ENCODE measurements at regions not wholly inside any gene's neighbourhood (a gene's known extent, or its start where the extent isn't known, plus 50 kb on each side); places are given as distances from the start of the nearest gene placed in this dataset.

GRCh38 chr2:74735009-74735408 is 81.0 kb downstream of the SEMA4F start:
- no peak for FAIRE-seq

DNA sequence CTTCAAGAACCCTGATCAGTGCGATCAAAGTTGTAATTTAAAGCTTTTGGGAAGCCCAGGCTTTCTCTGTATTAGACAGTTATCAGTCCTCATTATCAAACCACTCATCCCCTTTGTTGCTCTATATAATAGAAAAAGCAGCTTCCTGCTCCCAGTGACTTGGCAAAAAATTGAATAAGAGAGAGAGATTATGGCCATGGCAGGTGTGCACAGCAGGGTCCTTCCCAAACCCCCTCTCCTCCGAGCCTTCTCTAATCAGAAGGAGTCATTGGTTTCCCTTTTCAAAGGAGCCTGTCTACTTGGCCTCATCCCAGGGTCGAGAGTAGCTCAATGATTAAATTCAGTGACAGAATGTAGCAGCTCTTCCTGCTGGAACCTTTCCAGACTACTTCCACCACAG is 81.5 kb downstream of the SEMA4F start:
- no peak for FAIRE-seq

DNA sequence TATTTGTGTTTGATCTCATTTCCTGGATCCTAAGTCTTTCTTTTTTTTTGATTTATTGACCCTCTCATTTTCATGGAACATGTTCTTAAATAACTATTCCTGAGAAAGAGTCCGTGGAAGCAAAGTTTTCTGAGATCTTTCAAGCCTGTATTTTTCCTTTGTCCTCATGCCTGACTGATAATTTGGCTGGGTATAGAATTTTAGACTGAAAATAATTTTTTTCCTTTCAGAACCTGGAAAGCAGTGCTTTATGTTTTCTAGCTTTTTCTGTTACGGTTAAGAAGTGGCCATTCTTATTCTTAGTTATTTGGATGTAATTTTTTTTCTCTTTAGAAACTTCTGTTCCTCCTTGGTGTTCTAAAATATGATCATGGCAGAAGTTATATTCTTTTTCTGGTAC is 82.5 kb downstream of the SEMA4F start:
- FAIRE-seq = no peak

GRCh38 chr2:74738586-74738985 is 84.5 kb downstream of the SEMA4F start:
- no peak for FAIRE-seq

- FAIRE-seq = no peak
Measured at GRCh38 chr2:74739129-74739528, 85.1 kb downstream of the SEMA4F start.

- FAIRE-seq = no peak
Measured at GRCh38 chr2:74739733-74740241, 85.7 kb downstream of the SEMA4F start.

DNA sequence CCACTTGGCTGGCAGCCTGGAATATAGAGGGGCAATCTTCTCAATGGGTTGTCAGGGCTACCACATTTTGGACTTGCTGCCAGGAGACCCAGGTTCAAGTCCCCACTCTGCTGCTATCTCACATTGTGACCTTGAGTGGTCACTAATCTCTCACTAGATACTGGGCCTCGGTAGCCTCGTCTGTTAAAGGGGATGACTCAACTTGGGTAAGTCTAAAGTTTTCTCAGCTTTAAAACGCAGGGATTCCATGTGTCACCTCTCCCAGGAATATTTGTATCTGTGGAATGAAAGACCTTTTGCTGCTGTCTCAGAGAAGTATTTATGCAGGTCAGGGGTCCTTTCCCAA is 86.3 kb downstream of the SEMA4F start:
- FAIRE-seq = no peak

DNA sequence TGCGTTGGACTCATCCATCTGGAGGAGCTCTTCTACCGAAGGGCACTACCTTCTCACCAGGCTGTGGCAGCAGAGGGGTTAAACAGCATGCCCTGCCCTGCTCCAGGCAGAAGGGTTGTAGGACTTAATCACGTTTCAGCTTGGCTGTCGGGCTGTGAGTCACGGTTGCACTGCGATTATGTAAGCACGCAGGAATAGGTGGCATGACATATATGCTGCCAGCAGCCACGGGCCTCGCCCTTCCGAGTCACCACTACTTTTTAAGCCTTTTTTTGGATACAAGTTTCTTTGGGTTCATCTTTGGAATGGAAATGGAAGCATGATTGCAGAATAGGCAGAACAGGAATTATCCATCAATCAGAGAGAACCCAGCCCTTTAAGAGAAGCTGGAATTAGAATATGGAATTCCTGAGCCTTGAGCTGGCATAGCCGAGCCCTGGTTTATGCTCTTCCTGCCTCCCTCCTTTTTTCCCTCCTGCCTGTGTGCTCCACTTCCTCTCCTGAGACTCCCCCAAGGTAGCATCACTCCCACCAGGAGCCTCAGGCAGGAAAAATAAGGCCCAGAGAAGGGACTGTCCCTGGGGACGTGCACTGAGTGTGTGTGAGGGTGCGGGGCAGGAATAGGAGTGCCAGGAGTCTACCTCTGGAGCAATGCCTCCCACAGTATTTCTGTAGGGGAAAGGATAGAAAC is 86.8 kb downstream of the SEMA4F start:
- FAIRE-seq = peak; percentile 91

DNA sequence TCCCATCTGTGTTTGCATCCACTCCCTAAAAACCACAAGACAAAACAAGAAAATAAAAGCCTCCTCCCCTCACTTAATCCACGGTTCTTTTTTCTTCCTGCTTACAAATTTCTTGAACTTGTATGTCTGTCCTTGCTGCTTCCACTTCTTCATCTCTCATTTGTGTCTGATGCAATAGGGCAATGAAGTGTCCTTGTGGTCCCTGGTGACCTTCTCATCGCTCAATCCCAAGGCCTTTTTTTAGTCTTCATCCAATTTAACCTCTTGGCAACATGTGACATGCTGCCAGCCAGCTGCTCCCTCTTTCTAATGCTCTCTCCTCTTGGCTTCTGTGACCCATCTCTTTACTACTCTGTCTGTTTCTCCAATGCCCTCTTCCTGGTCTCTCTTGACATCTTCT is 87.6 kb downstream of the SEMA4F start:
- FAIRE-seq = no peak

DNA sequence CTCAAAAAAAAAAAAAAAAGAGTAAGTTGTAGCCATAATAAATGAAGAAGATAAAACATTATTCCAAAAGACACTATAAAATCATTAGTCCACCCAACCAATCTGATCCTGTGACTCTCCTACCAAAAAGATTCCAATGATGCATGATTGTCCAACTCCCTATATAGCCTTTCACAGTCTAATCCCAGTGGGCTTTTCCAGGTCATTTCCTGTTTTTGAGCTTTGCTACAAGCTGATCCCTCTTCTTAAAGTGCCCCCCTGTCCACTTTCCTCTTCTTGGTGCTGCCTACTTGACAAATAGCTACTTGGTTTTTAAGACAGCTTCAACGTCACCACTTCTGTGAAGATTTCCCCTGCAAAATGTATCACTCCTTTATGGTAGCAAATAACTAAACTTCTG is 88.4 kb downstream of the SEMA4F start:
- FAIRE-seq = no peak

GRCh38 chr2:74743039-74743438 is 89.0 kb downstream of the SEMA4F start:
- no peak for FAIRE-seq

DNA sequence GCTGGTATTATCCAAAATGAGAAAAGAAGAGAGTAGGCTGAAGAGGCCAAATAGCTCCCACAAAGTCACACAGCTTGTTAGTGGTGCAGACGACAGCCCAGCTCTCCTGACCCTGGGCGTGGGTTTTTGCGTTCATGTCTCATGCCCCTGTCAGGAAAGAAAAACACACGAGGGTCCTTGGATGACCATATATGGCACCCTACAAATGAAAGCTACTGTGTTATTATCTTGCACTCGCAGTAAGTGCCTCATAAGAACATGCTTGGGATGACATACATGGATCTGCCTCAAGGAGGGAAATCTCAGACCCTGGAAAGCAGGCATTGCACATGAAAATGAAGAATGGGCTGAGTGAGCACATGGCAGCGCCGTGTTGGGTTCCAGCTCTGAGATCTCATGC is 89.7 kb downstream of the SEMA4F start:
- FAIRE-seq = no peak

- FAIRE-seq = no peak
Measured at GRCh38 chr2:74744731-74745515, 89.0 kb upstream of the HK2 start.

DNA sequence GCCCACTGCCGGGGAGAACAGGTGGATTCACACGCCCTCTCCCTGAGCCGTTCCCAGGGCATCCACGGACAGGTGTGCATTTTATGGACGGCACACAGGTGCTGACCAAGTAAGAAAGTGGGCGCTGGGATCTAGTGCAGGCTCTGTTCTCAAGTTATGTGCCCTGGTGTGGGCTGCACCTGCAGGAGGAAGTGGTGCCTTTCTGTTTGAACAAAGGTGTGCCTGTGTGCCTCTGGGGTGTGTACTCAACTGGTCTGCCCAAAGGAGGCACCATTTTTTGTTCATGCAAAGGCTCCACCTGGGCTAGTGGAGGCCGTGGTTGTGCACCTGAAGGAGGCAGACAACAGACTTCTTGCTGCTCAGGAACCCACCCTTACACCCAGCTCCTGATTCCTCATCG is 88.2 kb upstream of the HK2 start:
- no peak for FAIRE-seq

- FAIRE-seq = no peak
Measured at GRCh38 chr2:74746480-74746879, 87.4 kb upstream of the HK2 start.

DNA sequence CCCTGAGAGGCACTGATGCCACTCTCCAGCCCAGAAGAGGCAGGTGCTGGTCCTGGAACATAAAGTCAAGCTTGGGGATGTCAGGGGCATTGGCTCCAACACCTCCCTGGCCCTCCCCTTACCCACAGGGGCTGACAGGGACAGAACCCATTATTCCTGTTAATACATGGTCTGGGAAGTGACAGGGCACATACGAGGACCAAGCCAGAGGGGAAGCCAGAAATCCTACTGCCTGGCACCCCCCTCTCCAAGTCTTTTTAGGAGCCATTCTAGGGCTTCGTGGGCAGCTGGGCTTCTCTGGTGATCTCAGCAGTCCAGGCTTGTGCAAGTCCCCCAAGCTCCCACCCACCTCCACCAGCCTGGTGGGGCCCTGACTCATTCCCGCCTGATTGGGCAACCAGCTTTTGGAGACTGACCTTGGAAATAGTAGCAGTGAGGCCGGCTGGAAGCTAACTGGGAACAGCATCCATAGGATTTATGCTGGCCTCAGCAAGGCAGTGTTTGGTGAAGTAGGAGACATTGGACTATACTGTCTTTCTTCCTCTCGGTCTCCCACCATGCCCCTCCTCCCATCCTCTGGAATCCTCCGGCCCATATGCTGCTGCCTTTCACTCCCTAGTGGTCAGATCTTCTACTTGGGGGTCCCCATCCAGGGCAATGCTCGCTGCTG is 86.4 kb upstream of the HK2 start:
- FAIRE-seq = no peak

DNA sequence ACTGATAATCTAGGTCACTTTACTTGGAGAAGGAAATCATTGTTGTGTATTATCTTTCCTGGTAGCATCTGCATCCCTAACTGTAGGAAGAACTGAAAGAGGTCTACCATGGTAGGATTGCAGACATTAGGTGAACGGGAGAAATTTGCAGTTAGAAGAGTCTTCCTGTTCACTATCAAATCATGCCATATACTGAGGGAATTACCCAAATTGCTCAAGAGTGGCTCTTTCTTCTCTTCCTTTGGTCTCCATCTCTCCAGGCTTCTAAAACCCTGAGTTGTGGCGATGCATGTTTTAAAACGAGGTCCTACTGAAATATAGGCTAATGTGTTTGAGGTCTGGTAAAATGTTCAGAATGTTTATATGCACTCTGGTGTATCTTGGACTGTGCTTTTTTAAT is 85.3 kb upstream of the HK2 start:
- no peak for FAIRE-seq

DNA sequence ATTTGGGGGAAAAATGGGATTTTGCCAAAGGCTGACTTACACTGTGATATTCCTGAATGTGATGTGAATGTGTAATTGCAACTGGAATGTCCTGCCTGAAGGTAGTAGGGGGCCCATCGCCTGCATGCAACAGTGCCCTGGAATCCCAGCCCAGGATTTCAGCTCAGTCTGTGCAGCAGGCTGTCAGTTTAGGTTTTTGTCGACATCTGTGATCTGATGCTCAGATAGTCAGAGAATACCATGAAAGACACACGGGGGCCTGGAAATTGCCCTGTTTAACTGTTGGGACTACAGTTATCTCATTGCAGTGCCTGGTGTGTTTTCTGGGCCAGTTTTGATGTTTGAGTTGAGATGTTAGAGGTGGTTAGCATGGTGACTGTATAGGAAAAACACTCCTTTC is 84.5 kb upstream of the HK2 start:
- FAIRE-seq = no peak

DNA sequence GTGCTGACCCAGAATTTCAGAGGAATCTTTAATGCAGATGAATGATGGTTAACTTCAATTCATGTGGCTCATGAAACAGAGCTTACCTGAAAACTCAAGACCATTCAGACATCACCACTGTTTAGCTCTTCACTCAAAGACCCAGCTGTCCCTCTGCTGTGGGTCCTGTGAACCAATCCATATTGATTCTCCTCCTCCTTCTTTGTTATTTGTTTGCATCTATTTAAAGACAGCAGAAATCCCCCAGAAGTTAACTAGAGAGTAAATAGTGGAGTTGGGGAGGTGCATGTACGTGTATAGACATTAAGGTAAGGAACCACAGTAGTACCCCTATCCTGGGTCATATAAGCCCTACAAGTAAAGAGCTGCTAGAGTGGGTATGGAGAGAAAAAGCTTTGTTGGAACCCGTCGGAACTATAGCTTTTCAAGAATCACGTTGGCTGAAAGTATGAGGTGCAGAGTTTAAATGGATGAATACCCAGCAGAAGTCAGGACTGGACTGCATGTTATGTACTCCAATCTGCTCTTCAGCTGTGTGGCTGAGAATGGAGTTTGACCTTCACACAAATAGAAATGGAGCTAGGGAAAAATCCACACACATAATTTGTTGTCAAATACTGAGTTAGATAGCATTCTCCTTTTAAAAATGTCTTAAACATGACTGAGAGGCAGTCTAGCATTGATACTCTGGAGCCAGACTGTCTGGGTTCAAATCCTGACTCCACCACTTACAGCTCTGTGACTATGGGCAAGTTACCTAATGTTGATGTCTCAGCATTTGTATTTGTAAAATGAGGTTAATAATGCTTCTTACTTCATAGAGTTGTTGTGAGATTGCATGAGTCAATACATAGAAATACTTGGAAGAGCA is 81.7 kb upstream of the HK2 start:
- no peak for FAIRE-seq

DNA sequence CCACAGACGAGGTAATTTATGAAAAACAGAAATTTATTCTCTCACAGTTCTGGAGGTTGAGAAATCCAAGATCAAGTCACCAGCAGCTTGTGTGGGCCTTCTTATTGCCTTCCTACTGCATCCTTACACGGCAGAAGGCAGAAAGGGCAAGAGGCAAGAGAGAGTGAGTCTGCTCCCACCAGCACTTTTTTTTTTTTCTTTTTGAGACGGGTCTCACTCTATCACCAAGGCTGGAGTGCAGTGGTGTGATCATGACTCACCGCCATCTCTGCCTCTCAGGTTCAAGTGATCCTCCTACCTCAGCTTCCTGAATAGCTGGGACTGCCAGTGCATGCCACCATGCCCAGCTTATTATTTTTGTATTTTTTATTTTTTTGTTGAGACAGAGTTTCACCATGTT is 78.5 kb upstream of the HK2 start:
- FAIRE-seq = no peak

- FAIRE-seq = no peak
Measured at GRCh38 chr2:74756356-74756890, 77.5 kb upstream of the HK2 start.

- no peak for FAIRE-seq
Measured at GRCh38 chr2:74759986-74760385, 73.9 kb upstream of the HK2 start.
